ENCODE measurements at regions not wholly inside any gene's neighbourhood (a gene's known extent, or its start where the extent isn't known, plus 50 kb on each side); places are given as distances from the start of the nearest gene placed in this dataset.

- Mint-ChIP-seq H3K4me3 (no peak overlapping the region), H3K27ac (no peak overlapping the region), H3K4me1 (peaks cover 24% of the 10 kb centered on the region), H3K9me3 (peaks cover 5% of the 10 kb centered on the region), H3K27me3 (ENCODE audit: low read depth) (no peaks in the 10 kb centered on the region), H3K36me3 (ENCODE audit: low read depth) (no peaks in the 10 kb centered on the region)
- TF ChIP-seq CTCF (IDR thresholded peaks at IDR 0.05; ENCODE audit: unreplicated experiment in 3 of 3), result no peak
Measured at GRCh38 chr3:140767566-140767965, 89.7 kb downstream of the TRIM42 start.

GRCh38 chr3:140768941-140769340 is 91.1 kb downstream of the TRIM42 start:
- H3K27ac Mint-ChIP-seq, result no peak overlapping the region
- no peaks in the 10 kb centered on the region for H3K27me3 Mint-ChIP-seq (ENCODE audit: low read depth)
- TF ChIP-seq CTCF (IDR thresholded peaks at IDR 0.05; ENCODE audit: unreplicated experiment in 3 of 3), result no peak
- H3K36me3 Mint-ChIP-seq (ENCODE audit: low read depth), result no peaks in the 10 kb centered on the region
- no peak overlapping the region for H3K4me3 Mint-ChIP-seq
- peaks cover 19% of the 10 kb centered on the region for H3K4me1 Mint-ChIP-seq
- peaks cover 5% of the 10 kb centered on the region for H3K9me3 Mint-ChIP-seq

- no peak overlapping the region for H3K27ac Mint-ChIP-seq
- TF ChIP-seq CTCF (IDR thresholded peaks at IDR 0.05; ENCODE audit: unreplicated experiment in 3 of 3), result no peak
- H3K36me3 Mint-ChIP-seq (ENCODE audit: low read depth), result no peaks in the 10 kb centered on the region
- H3K4me1 Mint-ChIP-seq, result peaks cover 19% of the 10 kb centered on the region
- no peaks in the 10 kb centered on the region for H3K27me3 Mint-ChIP-seq (ENCODE audit: low read depth)
- H3K9me3 Mint-ChIP-seq, result peaks cover 8% of the 10 kb centered on the region
- H3K4me3 Mint-ChIP-seq, result no peak overlapping the region
Measured at GRCh38 chr3:140769951-140770350, 92.1 kb downstream of the TRIM42 start.

GRCh38 chr3:140770977-140771667 is 93.3 kb downstream of the TRIM42 start:
- H3K27ac Mint-ChIP-seq, result no peak overlapping the region
- TF ChIP-seq CTCF (IDR thresholded peaks at IDR 0.05; ENCODE audit: unreplicated experiment in 3 of 3), result no peak
- peaks cover 19% of the 10 kb centered on the region for H3K4me1 Mint-ChIP-seq
- H3K27me3 Mint-ChIP-seq (ENCODE audit: low read depth), result no peaks in the 10 kb centered on the region
- peaks cover 12% of the 10 kb centered on the region for H3K9me3 Mint-ChIP-seq
- H3K4me3 Mint-ChIP-seq, result no peak overlapping the region
- H3K36me3 Mint-ChIP-seq (ENCODE audit: low read depth), result no peaks in the 10 kb centered on the region

GRCh38 chr3:140777631-140778233 is 99.9 kb downstream of the TRIM42 start:
- TF ChIP-seq CTCF (IDR thresholded peaks at IDR 0.05; ENCODE audit: unreplicated experiment in 3 of 3), result no peak
- Mint-ChIP-seq H3K4me3 (no peak overlapping the region), H3K4me1 (no peaks in the 10 kb centered on the region), H3K36me3 (ENCODE audit: low read depth) (no peaks in the 10 kb centered on the region), H3K9me3 (peaks cover 17% of the 10 kb centered on the region), H3K27me3 (ENCODE audit: low read depth) (no peaks in the 10 kb centered on the region), H3K27ac (no peak overlapping the region)

- Mint-ChIP-seq H3K36me3 (ENCODE audit: low read depth) (no peaks in the 10 kb centered on the region), H3K27ac (no peak overlapping the region), H3K4me3 (no peak overlapping the region), H3K9me3 (peaks cover 16% of the 10 kb centered on the region), H3K27me3 (ENCODE audit: low read depth) (no peaks in the 10 kb centered on the region), H3K4me1 (no peaks in the 10 kb centered on the region)
- TF ChIP-seq CTCF (IDR thresholded peaks at IDR 0.05; ENCODE audit: unreplicated experiment in 3 of 3), result no peak
Measured at GRCh38 chr3:140791368-140791767, 113.5 kb downstream of the TRIM42 start.

Measured in nephron (organoid).